AG09309 (cell line): ENCODE measurements at regions not wholly inside any gene's neighbourhood (a gene's known extent, or its start where the extent isn't known, plus 50 kb on each side); places are given as distances from the start of the nearest gene placed in this dataset.

Source experiments
- DNase-seq: peaks from one replicate; pipeline ENCODE4 v3.0.0-alpha.2; 2010; ENCODE audit warnings: low read depth
- H3K4me3 ChIP-seq: 2 replicates; pipeline ENCODE4 v1.5.1; 2011; ENCODE audit warnings: mild to moderate bottlenecking, low read depth, low read length, moderate library complexity; ENCODE audit not compliant: control insufficient read depth
- TF ChIP-seq, protein P1 (sequence below): IDR thresholded peaks from 2 replicates; pipeline ENCODE4 v1.5.1; 2011; ENCODE audit warnings: mild to moderate bottlenecking, low read depth, low read length, inconsistent platforms; ENCODE audit not compliant: insufficient read depth, control insufficient read depth; ENCODE audit errors: missing control alignments

DNA sequence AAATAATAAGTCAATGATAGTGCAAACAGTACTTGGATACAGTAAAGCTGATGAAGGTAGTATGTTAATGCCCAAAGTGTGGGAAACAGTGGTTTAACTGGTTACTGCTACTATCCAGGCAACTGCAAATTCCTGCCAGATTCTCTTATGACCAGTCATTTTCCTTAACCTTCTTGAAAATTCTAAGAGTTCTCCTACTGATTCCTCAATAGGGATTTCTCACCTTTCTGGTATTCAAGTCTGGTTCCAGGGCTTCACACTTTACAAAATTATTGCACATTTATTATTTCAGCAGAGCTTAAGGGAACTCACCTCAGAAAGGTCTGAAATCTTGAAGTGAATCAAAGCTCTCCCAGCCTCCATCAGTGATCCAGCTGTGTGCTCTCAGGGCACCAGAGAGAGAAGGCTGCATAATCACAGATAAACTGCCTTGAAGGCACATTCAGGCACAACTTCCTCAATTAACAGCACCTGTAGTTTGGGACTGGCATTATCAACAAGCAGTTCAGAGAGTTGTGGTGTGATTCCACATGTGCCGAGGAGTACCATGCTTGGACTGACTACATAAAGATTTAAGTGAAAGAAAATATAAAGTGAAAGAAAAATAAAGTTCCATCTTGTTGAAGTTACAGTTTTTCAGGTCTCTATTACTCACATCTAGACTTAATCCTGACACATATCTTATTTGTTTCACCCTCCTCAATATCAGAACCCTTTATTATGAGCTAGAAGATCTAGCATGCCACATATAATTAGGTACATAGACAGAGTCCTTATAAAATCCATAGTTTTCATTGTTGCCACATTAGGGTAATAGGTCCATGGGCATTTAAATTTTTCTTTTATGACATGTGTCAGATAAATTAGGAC is 59.5 kb upstream of the TIPARP start:
- TF ChIP-seq, protein P1, sequence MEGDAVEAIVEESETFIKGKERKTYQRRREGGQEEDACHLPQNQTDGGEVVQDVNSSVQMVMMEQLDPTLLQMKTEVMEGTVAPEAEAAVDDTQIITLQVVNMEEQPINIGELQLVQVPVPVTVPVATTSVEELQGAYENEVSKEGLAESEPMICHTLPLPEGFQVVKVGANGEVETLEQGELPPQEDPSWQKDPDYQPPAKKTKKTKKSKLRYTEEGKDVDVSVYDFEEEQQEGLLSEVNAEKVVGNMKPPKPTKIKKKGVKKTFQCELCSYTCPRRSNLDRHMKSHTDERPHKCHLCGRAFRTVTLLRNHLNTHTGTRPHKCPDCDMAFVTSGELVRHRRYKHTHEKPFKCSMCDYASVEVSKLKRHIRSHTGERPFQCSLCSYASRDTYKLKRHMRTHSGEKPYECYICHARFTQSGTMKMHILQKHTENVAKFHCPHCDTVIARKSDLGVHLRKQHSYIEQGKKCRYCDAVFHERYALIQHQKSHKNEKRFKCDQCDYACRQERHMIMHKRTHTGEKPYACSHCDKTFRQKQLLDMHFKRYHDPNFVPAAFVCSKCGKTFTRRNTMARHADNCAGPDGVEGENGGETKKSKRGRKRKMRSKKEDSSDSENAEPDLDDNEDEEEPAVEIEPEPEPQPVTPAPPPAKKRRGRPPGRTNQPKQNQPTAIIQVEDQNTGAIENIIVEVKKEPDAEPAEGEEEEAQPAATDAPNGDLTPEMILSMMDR: no peak
- H3K4me3 ChIP-seq: no peak overlapping the region
- no peak for DNase-seq

DNA sequence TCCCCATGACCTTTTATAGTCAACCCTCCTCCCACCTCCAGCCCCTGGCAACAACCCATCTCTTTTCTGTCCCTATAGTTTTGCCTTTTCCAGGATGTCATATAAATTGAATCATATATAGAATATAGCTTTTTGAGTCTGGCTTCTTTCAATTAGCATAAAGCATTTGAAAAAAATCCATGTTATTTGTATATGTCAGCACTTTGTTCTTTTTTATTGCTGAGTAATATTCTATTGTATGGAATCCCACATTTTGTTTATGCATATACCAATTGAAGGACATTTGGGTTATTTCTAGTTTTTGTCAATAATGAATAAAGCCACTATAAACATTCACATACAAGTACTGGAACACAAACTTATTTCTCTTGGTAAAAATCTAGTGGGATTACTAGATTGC is 58.0 kb upstream of the SSR3 start:
- H3K4me3 ChIP-seq: no peak overlapping the region
- DNase-seq: no peak
- TF ChIP-seq, protein P1: no peak

DNA sequence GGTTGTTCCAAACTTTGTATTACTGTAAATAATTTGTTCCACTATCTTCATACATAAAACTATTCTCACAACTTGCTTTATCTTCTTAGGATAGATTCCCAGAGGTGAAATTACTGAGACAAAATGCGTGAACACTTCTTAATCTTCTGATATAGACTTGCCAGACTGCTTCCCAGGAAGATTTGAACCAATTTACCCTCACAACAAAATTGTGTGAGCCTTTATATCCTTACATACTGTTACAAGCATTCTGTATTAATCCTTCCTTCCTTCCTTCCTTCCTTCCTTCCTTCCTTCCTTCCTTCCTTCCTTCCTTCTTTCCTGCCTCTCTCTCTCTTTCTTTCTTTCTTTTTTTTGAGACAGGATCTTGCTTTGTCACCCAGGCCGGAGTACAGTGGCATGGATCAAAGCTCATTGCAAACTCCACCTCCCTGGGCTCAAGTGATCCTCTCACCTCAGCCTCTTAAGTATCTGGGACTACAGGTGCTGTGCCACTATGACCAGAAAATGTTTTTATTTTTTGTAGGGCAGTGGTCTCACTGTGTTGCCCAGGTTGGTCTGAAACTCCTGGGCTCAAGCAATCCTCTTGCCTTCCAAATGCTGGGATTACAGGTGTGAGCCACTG is 57.1 kb upstream of the SSR3 start:
- TF ChIP-seq, protein P1: no peak
- no peak overlapping the region for H3K4me3 ChIP-seq
- DNase-seq: no peak

DNA sequence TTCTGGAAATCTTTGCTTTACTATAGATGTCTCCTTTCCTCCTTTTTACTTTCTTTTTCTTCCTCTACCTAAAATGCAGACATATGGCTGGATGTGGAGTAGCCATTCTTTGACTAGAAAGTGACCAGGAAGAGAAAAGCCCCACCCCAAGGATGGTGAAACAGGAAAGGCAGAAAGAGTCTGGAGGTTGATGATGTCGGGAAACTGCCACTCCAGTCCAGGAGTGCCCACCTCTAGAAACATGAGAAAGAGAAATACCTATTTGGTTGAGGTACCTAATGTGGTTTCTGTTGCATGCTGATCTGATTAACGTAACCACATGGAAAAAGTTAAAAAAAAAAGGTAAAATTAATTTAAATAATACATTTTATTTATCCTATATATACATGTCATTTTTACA is 55.2 kb upstream of the SSR3 start:
- TF ChIP-seq, protein P1: no peak
- DNase-seq: no peak
- no peak overlapping the region for H3K4me3 ChIP-seq

DNA sequence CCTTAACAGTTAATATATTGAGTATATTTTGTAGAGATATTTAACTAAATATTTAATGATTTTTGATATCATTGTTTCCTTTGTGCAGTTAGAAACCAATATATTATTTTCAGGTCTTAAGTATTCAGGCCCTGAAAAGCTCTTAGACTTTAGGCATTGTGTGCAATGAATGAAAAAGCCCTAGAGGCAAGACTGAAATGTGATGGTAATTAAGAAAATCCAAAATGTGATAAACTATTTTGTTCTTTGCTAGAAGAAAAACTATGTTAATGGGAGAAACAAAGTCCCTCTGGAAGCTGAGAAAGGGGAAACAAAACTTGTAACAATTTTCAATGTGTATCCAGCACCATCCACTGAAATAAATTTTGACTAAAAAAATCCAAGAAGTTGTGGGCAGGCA is 54.6 kb upstream of the SSR3 start:
- DNase-seq: no peak

DNA sequence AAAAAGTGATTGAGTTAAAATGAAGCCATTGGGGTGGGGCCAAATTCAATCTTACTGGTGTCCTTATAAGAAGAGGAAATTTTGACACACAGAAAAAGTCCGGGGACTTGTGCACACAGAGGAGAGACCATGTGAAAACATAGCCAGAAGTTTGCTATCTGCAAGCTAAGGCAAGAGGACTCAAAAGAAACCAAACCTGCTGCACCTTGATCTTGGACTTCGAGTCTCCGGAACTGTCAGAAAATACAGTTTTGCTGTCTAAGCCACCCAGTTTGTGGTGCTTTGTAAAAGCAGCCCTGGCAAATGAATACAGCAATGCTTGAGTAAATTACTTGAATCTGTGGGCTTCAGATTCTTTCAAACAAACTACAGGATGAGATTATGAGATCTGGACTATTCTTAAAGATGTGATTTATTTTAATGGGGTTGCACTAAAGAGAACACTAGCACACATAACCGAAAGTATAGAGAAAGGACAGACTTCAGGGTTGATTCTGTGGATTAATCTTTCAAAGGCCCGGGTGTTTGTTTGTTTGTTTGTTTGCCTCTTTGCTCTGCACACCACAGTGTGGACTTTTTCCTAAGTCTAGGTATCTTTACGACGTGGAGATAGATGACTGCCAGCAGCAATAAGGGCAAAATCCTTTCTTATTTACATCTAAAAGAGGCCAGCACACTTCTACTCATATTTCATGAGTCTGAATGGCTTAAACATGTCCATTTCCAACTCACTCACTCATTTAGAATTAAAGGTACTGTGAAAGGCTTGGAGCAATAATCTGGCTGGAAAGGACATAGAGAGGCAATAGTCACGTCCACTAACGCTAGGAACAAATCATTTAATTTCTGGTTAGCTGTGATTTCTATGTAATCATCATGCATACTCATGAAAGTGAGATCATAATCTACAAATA is 53.9 kb upstream of the SSR3 start:
- no peak overlapping the region for H3K4me3 ChIP-seq
- no peak for DNase-seq
- TF ChIP-seq, protein P1: no peak

More for the DNA sequence above, 54.6 kb upstream of the SSR3 start:
- TF ChIP-seq, protein P1: no peak
- H3K4me3 ChIP-seq: no peak overlapping the region
